ENCODE measurements at regions not wholly inside any gene's neighbourhood (a gene's known extent, or its start where the extent isn't known, plus 50 kb on each side); places are given as distances from the start of the nearest gene placed in this dataset.

DNA sequence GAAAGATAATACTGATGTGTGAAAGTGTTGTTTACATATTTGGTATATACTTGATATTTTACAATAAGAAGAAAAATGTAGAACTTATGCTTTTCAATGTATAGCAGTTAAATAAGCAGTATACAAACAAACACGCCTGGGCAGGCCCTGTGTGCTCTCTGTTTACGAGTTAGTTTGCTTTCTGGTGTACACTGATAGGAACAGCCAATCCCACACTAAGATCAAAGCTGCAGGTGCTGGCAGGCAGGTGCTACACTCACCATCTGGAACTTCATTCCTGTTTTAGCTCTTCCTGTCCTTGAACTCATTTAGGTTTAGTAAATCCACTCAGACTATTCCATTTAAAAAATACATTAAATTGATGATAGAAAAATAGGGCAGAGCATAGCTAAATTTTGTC is 614.7 kb upstream of the ST8SIA4 start:
- no peaks in the 10 kb centered on the region for H3F3A ChIP-seq (ENCODE audit: low read depth)
- H2AFZ ChIP-seq (ENCODE audit: low read length): no peak overlapping the region
- TF ChIP-seq, protein P1, sequence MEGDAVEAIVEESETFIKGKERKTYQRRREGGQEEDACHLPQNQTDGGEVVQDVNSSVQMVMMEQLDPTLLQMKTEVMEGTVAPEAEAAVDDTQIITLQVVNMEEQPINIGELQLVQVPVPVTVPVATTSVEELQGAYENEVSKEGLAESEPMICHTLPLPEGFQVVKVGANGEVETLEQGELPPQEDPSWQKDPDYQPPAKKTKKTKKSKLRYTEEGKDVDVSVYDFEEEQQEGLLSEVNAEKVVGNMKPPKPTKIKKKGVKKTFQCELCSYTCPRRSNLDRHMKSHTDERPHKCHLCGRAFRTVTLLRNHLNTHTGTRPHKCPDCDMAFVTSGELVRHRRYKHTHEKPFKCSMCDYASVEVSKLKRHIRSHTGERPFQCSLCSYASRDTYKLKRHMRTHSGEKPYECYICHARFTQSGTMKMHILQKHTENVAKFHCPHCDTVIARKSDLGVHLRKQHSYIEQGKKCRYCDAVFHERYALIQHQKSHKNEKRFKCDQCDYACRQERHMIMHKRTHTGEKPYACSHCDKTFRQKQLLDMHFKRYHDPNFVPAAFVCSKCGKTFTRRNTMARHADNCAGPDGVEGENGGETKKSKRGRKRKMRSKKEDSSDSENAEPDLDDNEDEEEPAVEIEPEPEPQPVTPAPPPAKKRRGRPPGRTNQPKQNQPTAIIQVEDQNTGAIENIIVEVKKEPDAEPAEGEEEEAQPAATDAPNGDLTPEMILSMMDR (conservative IDR thresholded peaks at IDR 0.05; ENCODE audit: low read length): no peak
- no peak for TF ChIP-seq EZH2phosphoT487 (IDR thresholded peaks at IDR 0.05; ENCODE audit: borderline replicate concordance)

DNA sequence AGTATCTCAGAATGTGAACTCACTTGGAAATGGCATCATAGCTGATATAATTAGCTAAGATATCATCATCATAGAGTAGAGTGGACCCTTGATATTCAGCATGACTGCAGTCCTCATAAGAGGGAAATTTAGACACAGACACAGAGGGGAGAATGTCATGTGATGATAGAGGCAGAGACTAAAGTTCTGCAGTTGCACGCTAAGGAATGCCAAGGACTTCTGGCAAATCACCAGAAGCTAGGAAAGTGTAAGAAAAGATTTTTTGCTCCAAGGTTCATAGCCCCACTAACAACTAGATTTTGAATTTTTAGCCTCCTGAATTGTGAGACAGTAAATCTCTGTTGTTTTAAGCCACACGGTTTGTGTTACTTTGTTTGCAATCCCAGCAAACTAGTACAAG is 612.6 kb upstream of the ST8SIA4 start:
- no peaks in the 10 kb centered on the region for H3K9me2 ChIP-seq (replicated peaks; ENCODE audit: low read depth, low read length)
- no peaks in the 10 kb centered on the region for H4K20me1 ChIP-seq (ENCODE audit: insufficient read depth, low read length, poor library complexity, severe bottlenecking)
- no peaks in the 10 kb centered on the region for H3K4me1 ChIP-seq (ENCODE audit: insufficient read depth, low read length, poor library complexity, severe bottlenecking)
- H3K4me3 ChIP-seq (ENCODE audit: low read length, poor library complexity, severe bottlenecking): no peak overlapping the region
- no peaks in the 10 kb centered on the region for H3K9me3 ChIP-seq (ENCODE audit: insufficient read depth, low read depth, low read length)
- no peaks in the 10 kb centered on the region for H3K27me3 ChIP-seq (ENCODE audit: insufficient read depth, low read length, poor library complexity, severe bottlenecking)
- H3K79me2 ChIP-seq (ENCODE audit: insufficient read depth, low read length): no peaks in the 10 kb centered on the region
- no peak for TF ChIP-seq EZH2phosphoT487 (IDR thresholded peaks at IDR 0.05; ENCODE audit: borderline replicate concordance)
- TF ChIP-seq, protein P1 (conservative IDR thresholded peaks at IDR 0.05; ENCODE audit: low read length): no peak
- H3K9ac ChIP-seq (ENCODE audit: low read depth, low read length, poor library complexity, severe bottlenecking): no peak overlapping the region
- H3K4me2 ChIP-seq (ENCODE audit: low read depth, low read length, poor library complexity, severe bottlenecking): no peak overlapping the region
- no peaks in the 10 kb centered on the region for H3F3A ChIP-seq (ENCODE audit: low read depth)
- no peak overlapping the region for H2AFZ ChIP-seq (ENCODE audit: low read length)
- H3K36me3 ChIP-seq (ENCODE audit: insufficient read depth, low read length): no peaks in the 10 kb centered on the region

More for the DNA sequence above, 614.7 kb upstream of the ST8SIA4 start:
- no peak overlapping the region for H3K9ac ChIP-seq (ENCODE audit: low read depth, low read length, poor library complexity, severe bottlenecking)
- no peaks in the 10 kb centered on the region for H3K36me3 ChIP-seq (ENCODE audit: insufficient read depth, low read length)
- H3K9me2 ChIP-seq (replicated peaks; ENCODE audit: low read depth, low read length): no peaks in the 10 kb centered on the region
- no peaks in the 10 kb centered on the region for H3K79me2 ChIP-seq (ENCODE audit: insufficient read depth, low read length)
- H4K20me1 ChIP-seq (ENCODE audit: insufficient read depth, low read length, poor library complexity, severe bottlenecking): no peaks in the 10 kb centered on the region
- no peaks in the 10 kb centered on the region for H3K9me3 ChIP-seq (ENCODE audit: insufficient read depth, low read depth, low read length)
- H3K27me3 ChIP-seq (ENCODE audit: insufficient read depth, low read length, poor library complexity, severe bottlenecking): no peaks in the 10 kb centered on the region
- H3K4me1 ChIP-seq (ENCODE audit: insufficient read depth, low read length, poor library complexity, severe bottlenecking): no peaks in the 10 kb centered on the region
- H3K4me3 ChIP-seq (ENCODE audit: low read length, poor library complexity, severe bottlenecking): no peak overlapping the region
- H3K4me2 ChIP-seq (ENCODE audit: low read depth, low read length, poor library complexity, severe bottlenecking): no peak overlapping the region

DNA sequence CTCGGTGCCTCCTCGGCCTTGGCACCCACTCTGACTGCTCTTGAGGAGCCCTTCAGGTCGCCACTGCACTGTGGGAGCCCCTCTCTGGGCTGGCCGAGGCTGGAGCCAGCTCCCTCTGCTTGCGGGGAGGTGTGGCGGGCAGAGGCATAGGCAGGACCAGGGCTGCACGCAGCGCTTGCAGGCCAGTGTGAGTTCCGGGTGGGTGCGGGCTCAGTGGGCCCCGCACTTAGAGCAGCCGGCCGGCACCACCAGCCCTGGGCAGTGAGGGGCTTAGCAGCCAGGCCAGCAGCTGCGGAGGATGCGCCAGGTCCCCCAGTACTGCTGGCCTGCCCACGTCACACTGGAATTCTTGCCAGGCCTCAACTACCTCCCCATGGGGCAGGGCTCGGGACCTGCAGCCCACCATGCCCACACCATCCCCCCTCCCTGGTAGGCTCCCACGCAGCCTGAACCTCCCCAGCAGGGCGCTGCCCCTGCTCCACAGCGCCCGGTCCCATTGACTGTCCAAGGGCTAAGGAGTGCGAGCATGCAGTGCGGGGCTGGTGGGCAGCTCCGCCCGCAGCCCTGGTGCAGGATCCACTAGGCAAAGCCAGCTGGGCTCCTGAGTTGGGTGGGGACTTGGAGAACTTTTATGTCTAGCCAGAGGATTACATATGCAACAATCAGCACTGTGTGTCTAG is 602.9 kb upstream of the ST8SIA4 start:
- Histone ChIP-seq H3K9me2 (replicated peaks; ENCODE audit: low read depth, low read length) (no peaks in the 10 kb centered on the region), H2AFZ (ENCODE audit: low read length) (no peak overlapping the region), H3K79me2 (ENCODE audit: insufficient read depth, low read length) (no peaks in the 10 kb centered on the region), H3K4me3 (ENCODE audit: low read length, poor library complexity, severe bottlenecking) (no peak overlapping the region), H4K20me1 (ENCODE audit: insufficient read depth, low read length, poor library complexity, severe bottlenecking) (no peaks in the 10 kb centered on the region), H3K36me3 (ENCODE audit: insufficient read depth, low read length) (no peaks in the 10 kb centered on the region), H3K9me3 (ENCODE audit: insufficient read depth, low read depth, low read length) (no peaks in the 10 kb centered on the region), H3K4me2 (ENCODE audit: low read depth, low read length, poor library complexity, severe bottlenecking) (no peak overlapping the region), H3K4me1 (ENCODE audit: insufficient read depth, low read length, poor library complexity, severe bottlenecking) (no peaks in the 10 kb centered on the region), H3K27me3 (ENCODE audit: insufficient read depth, low read length, poor library complexity, severe bottlenecking) (no peaks in the 10 kb centered on the region), H3F3A (ENCODE audit: low read depth) (no peaks in the 10 kb centered on the region), H3K9ac (ENCODE audit: low read depth, low read length, poor library complexity, severe bottlenecking) (no peak overlapping the region)
- no peak for TF ChIP-seq EZH2phosphoT487 (IDR thresholded peaks at IDR 0.05; ENCODE audit: borderline replicate concordance)
- TF ChIP-seq, protein P1 (conservative IDR thresholded peaks at IDR 0.05; ENCODE audit: low read length): no peak
